Esophagus muscularis mucosa (tissue), 4 donors: ENCODE measurements at regions not wholly inside any gene's neighbourhood (a gene's known extent, or its start where the extent isn't known, plus 50 kb on each side); places are given as distances from the start of the nearest gene placed in this dataset.
A peak's percentile ranks its signal among the peaks of the same experiment; 100 is the strongest.

Source experiments
- DNase-seq: peaks from one replicate; pipeline ENCODE4 v3.0.0-alpha.2; 2017; ENCODE audit errors: extremely low spot score
- H3K27ac ChIP-seq, 4 donors: fragments of 200-600 bp; sonication (generic); replicated peaks in 1 of 4; 1 replicate in 3 of 4; 2 replicates in 1 of 4; pipeline ENCODE4 v1.5.1; 2016 to 2019; ENCODE audit warnings: mild to moderate bottlenecking in 1 of 4
- H3K27me3 ChIP-seq, 4 donors: fragments of 200-600 bp; sonication (generic); one replicate each; pipeline versions ENCODE4 v1.5.1 to v1.6.0; 2016 to 2019
- H3K36me3 ChIP-seq, 4 donors: fragments of 200-600 bp; sonication (generic); one replicate each; pipeline ENCODE4 v1.5.1; 2016 to 2019
- H3K4me1 ChIP-seq, 4 donors: fragments of 200-600 bp; sonication (generic); one replicate each; pipeline ENCODE4 v1.5.1; 2016 to 2019
- H3K4me3 ChIP-seq, 4 donors: fragments of 200-600 bp; sonication (generic); 1 replicate in 2 of 4; 2 replicates in 2 of 4; pipeline ENCODE4 v1.5.1; 2016 to 2019; ENCODE audit warnings: mild to moderate bottlenecking in 4 of 4, moderate library complexity in 1 of 4
- H3K9me3 ChIP-seq, 4 donors: fragments of 200-600 bp; sonication (generic); 1 replicate in 3 of 4; 2 replicates in 1 of 4; pipeline ENCODE4 v1.5.1; 2016 to 2019
- EP300 ChIP-seq: sonication (generic); formaldehyde crosslinking; IDR thresholded peaks from one replicate; pipeline ENCODE4 v1.6.1; 2017; ENCODE audit warnings: antibody characterized with exemption
- POLR2A ChIP-seq: fragments of 450-650 bp; IDR thresholded peaks from one replicate; pipeline ENCODE4 v1.6.1; 2017; ENCODE audit warnings: antibody characterized with exemption, moderate library complexity, mild to moderate bottlenecking, low read depth
- POLR2AphosphoS5 ChIP-seq, 2 donors: sonication (generic); formaldehyde crosslinking; IDR thresholded peaks; one replicate each; pipeline ENCODE4 v1.6.1; 2017; ENCODE audit warnings: antibody characterized with exemption in 2 of 2
- WGBS: methylation state at CpG from one replicate; pipeline ENCODE4 v1.1.5; 2018; 5-methylcytosine and 5-hydroxymethylcytosine counted together
- intact Hi-C: fragments of 100-400 bp; cut with DNase I; formaldehyde crosslinking; loops from one replicate; pipeline ENCODE4 v1.15.1; 2023
- TF ChIP-seq, protein P1 (sequence below), 3 experiments: fragments of 200-600 bp in 2 of 3; fragments of 450-650 bp in 1 of 3; sonication (generic) in 2 of 3; IDR thresholded peaks; one replicate each; pipeline ENCODE4 v1.5.1; 2017 to 2019; ENCODE audit warnings: antibody characterized with exemption in 3 of 3, mild to moderate bottlenecking in 2 of 3, moderate library complexity in 1 of 3

DNA sequence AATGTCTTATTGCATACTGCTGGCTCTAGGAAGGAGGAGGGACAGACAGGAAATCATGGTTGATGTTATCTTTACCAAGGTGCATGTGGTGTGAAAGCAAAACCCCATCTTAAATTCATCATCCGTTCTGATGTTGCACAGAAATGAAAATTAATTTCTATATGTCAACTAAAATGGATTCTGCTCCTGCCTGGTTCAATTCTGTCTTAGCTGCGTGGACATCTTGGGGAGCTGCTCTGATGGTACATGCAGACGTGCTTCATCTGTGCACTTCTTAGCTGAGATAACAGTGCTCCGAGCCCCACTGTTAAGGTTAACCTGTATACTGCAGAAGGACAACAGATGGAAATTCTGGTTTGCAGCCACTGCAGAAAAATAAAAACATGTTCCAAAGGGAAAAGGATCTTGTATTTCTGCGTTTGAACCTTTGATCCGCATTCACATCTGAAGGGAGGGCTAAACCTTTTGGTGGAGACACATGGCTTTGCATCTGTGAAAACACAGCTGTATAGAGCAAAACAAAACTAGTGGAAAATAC lies 155.6 kb downstream of the TM9SF2 start:
- no peak for TF ChIP-seq POLR2AphosphoS5 (IDR thresholded peaks at IDR 0.05)
- TF ChIP-seq POLR2A = no peak
- TF ChIP-seq, protein P1, sequence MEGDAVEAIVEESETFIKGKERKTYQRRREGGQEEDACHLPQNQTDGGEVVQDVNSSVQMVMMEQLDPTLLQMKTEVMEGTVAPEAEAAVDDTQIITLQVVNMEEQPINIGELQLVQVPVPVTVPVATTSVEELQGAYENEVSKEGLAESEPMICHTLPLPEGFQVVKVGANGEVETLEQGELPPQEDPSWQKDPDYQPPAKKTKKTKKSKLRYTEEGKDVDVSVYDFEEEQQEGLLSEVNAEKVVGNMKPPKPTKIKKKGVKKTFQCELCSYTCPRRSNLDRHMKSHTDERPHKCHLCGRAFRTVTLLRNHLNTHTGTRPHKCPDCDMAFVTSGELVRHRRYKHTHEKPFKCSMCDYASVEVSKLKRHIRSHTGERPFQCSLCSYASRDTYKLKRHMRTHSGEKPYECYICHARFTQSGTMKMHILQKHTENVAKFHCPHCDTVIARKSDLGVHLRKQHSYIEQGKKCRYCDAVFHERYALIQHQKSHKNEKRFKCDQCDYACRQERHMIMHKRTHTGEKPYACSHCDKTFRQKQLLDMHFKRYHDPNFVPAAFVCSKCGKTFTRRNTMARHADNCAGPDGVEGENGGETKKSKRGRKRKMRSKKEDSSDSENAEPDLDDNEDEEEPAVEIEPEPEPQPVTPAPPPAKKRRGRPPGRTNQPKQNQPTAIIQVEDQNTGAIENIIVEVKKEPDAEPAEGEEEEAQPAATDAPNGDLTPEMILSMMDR (IDR thresholded peaks at IDR 0.05) = no peak
- TF ChIP-seq EP300 = no peak
- Histone ChIP-seq H3K4me3 (no peak overlapping the region), H3K27me3 (no peaks in the 10 kb centered on the region), H3K36me3 (no peaks in the 10 kb centered on the region), H3K4me1 (peaks cover 9 to 30% (median 27%) of the 10 kb centered on the region in 4 donors), H3K27ac (no peak overlapping the region), H3K9me3 (no peaks in the 10 kb centered on the region)
- DNase-seq = peak; percentile 42
- 74% methylated on average over 6 of the region's 6 CpGs for WGBS
- intact Hi-C loops = loop anchor here (5.0 to 10.0 kb wide), 3 partner anchors 318 to 860 kb away; partner anchors contain the start of gene ZIC5

DNA sequence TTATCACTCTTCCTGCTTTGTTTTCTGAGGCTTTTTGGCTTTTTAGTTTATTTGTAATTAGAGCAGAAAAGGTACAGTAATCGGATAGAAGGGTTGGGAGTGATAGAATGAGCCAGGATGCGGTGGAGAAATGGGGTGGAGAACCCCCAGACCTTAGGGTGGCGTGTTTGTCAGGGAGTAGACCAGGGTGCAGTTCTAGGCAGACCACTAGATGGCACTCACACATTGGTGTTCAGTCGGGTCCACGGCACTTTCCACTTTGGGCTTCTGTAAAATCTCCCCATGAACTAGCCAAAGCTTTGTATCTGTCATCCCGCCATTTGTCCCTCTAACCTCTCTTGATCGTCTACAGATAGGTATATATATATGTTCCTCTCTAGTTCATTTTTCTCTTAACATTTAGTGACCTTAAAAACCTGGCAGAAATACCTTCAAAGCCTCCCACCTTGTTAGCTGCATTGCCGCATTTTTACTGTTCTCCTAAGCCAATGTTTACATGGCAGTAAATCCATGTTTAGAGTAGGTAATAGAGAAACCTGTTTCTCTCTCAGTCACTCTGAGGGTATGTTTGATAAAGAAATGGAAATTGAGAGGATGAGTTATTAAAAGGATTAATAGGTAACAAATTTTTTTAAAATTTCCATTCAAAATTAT lies 154.9 kb downstream of the TM9SF2 start:
- intact Hi-C loops = loop anchor here (5.0 to 10.0 kb wide), 3 partner anchors 319 to 861 kb away; partner anchors contain the start of gene ZIC5
- Histone ChIP-seq H3K4me3 (peak overlapping the region in 1 of 4 donors; percentile 9), H3K27me3 (no peaks in the 10 kb centered on the region), H3K36me3 (no peaks in the 10 kb centered on the region), H3K4me1 (peaks cover 9 to 30% (median 27%) of the 10 kb centered on the region in 4 donors), H3K27ac (no peak overlapping the region), H3K9me3 (no peaks in the 10 kb centered on the region)
- peak; percentile 94 for DNase-seq
- 9% methylated on average over 8 of the region's 8 CpGs for WGBS
- no peak for TF ChIP-seq POLR2AphosphoS5 (IDR thresholded peaks at IDR 0.05)
- TF ChIP-seq, protein P1 (IDR thresholded peaks at IDR 0.05) = peak; percentile 85 to 93 (median 92)

DNA sequence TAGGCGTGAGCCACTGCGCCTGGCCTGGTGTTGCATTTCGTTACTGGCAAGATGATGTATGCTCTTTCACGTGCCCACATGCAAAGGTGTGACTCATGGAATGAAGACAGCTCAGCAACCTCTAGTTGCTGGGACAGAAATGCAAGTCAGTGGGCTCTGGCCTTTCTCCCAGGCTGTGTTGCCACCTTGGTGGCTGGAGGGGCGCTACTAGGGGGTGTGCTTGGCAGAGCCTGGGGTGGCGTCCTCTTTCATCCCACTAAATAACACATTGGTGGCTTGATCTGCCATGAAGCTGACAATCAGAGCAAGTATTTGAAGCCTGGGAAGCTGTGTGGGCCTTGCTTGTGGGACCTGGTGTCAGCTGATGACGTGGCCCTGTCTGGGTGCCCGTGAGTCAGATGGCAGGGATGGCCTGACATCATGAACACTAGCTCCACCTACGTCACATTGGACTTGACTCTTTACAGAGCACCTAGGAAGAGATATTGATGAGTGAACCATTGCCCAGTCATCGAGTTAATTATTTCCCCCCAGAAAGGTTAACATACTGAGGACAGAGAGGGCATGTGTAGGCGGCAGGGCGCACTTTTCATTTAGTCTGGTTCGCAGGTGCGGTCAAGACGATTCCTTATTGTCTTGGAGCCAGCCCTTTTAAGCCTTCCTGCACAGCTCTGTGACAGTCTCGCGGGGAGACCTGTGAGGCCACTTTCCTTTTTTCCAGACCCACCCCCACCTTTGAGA lies 154.2 kb downstream of the TM9SF2 start:
- Histone ChIP-seq H3K27me3 (no peaks in the 10 kb centered on the region), H3K27ac (no peak overlapping the region), H3K36me3 (no peaks in the 10 kb centered on the region), H3K9me3 (no peaks in the 10 kb centered on the region), H3K4me3 (no peak overlapping the region), H3K4me1 (peaks cover 9 to 30% (median 27%) of the 10 kb centered on the region in 4 donors)
- DNase-seq = peak; percentile 39
- intact Hi-C loops = loop anchor here (5.0 to 10.0 kb wide), 3 partner anchors 319 to 862 kb away; partner anchors contain the start of gene ZIC5
- TF ChIP-seq, protein P1 (IDR thresholded peaks at IDR 0.05) = no peak
- TF ChIP-seq POLR2A (no peak), EP300 (no peak), POLR2AphosphoS5 (IDR thresholded peaks at IDR 0.05) (no peak)
- WGBS = 80% methylated on average over 17 of the region's 17 CpGs

DNA sequence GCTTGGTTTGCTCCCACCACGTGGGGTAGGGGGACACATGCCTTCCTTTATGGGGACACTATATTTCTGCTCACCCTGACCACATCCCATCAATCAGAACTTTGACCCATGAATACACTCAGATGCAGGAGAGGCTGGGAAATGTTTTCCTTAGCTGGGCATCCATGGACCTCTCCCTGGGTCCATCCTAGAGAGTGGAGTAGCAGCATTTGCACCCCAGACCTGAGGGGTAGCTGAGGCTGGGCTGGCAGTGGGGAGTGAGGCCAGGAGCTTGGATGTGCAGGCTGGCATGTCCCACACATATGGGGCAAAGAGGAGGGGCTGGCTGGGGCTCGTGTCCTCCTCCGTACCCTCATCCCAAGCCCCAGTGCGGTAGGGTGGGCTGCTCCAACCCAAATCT lies 152.8 kb downstream of the TM9SF2 start:
- Histone ChIP-seq H3K4me1 (peaks cover 7 to 29% (median 25%) of the 10 kb centered on the region in 4 donors), H3K27me3 (no peaks in the 10 kb centered on the region), H3K4me3 (no peak overlapping the region), H3K9me3 (no peaks in the 10 kb centered on the region), H3K27ac (no peak overlapping the region), H3K36me3 (no peaks in the 10 kb centered on the region)
- TF ChIP-seq POLR2AphosphoS5 (IDR thresholded peaks at IDR 0.05) (no peak), EP300 (no peak), POLR2A (no peak)
- TF ChIP-seq, protein P1 (IDR thresholded peaks at IDR 0.05) = no peak
- peak; percentile 57 for DNase-seq
- intact Hi-C loops = loop anchor here (10.0 kb wide), 1 partner anchor 321 kb away; the partner anchor contains the start of gene ZIC5
- 80% methylated on average over 4 of the region's 4 CpGs for WGBS
